Smooth muscle cell (in vitro differentiated cells): ENCODE measurements at regions not wholly inside any gene's neighbourhood (a gene's known extent, or its start where the extent isn't known, plus 50 kb on each side); places are given as distances from the start of the nearest gene placed in this dataset.

Experiments used
- DNase-seq: peaks from one replicate; lab custom pipeline; 2025; ENCODE audit not compliant: unreplicated experiment; lab: John Stamatoyannopoulos, UW
- H2AFZ ChIP-seq: fragments of 200-600 bp; sonication (generic); 2 replicates; pipeline ENCODE4 v1.6.0; 2016; ENCODE audit warnings: antibody characterized with exemption, low read depth, mild to moderate bottlenecking
- H3F3A ChIP-seq: fragments of 200-600 bp; sonication (generic); 2 replicates; pipeline ENCODE4 v1.6.0; 2017; ENCODE audit warnings: antibody characterized with exemption, low read depth
- H3K27ac ChIP-seq: fragments of 200-600 bp; sonication (generic); 2 replicates; pipeline ENCODE4 v1.5.1; 2016; ENCODE audit warnings: low read depth, mild to moderate bottlenecking
- H3K27me3 ChIP-seq: fragments of 200-600 bp; sonication (generic); 2 replicates; pipeline ENCODE4 v1.6.1; 2016; ENCODE audit warnings: low read depth, mild to moderate bottlenecking
- H3K36me3 ChIP-seq: fragments of 200-600 bp; sonication (generic); 2 replicates; pipeline ENCODE4 v1.5.1; 2016; ENCODE audit warnings: low read depth
- H3K4me1 ChIP-seq: fragments of 200-600 bp; sonication (generic); 2 replicates; pipeline ENCODE4 v1.5.1; 2016; ENCODE audit warnings: low read depth
- H3K4me2 ChIP-seq: fragments of 200-600 bp; sonication (generic); 2 replicates; pipeline ENCODE4 v1.6.0; 2016; ENCODE audit warnings: mild to moderate bottlenecking
- H3K4me3 ChIP-seq: fragments of 200-600 bp; sonication (generic); 2 replicates; pipeline ENCODE4 v1.5.1; 2016; ENCODE audit warnings: mild to moderate bottlenecking
- H3K79me2 ChIP-seq: fragments of 200-600 bp; sonication (generic); 2 replicates; pipeline ENCODE4 v1.6.0; 2016; ENCODE audit warnings: low read depth, mild to moderate bottlenecking
- H3K9ac ChIP-seq: fragments of 200-600 bp; sonication (generic); 2 replicates; pipeline ENCODE4 v1.6.0; 2016; ENCODE audit warnings: low read depth
- H3K9me3 ChIP-seq: fragments of 200-600 bp; sonication (generic); replicated peaks from 2 replicates; pipeline ENCODE4 v1.5.1; 2016; ENCODE audit warnings: low read depth
- H4K20me1 ChIP-seq: fragments of 200-600 bp; sonication (generic); 2 replicates; pipeline ENCODE4 v1.6.0; 2016; ENCODE audit warnings: low read depth
- WGBS: methylation state at CpG from one replicate; pipeline ENCODE4 v1.1.7; 2016; ENCODE audit warnings: low lambda C conversion rate; 5-methylcytosine and 5-hydroxymethylcytosine counted together
- TF ChIP-seq, protein P1 (sequence below): fragments of 200-600 bp; sonication (generic); IDR thresholded peaks from 2 replicates; pipeline ENCODE4 v1.5.1; 2017; ENCODE audit warnings: borderline replicate concordance, mild to moderate bottlenecking, antibody characterized with exemption; ENCODE audit not compliant: insufficient read depth, poor library complexity, severe bottlenecking

GRCh38 chr3:66809595-66809958, 188.5 kb upstream of the KBTBD8 start:
- no peak overlapping the region for H3K4me3 ChIP-seq
- H3K4me2 ChIP-seq: no peak overlapping the region
- TF ChIP-seq, protein P1, sequence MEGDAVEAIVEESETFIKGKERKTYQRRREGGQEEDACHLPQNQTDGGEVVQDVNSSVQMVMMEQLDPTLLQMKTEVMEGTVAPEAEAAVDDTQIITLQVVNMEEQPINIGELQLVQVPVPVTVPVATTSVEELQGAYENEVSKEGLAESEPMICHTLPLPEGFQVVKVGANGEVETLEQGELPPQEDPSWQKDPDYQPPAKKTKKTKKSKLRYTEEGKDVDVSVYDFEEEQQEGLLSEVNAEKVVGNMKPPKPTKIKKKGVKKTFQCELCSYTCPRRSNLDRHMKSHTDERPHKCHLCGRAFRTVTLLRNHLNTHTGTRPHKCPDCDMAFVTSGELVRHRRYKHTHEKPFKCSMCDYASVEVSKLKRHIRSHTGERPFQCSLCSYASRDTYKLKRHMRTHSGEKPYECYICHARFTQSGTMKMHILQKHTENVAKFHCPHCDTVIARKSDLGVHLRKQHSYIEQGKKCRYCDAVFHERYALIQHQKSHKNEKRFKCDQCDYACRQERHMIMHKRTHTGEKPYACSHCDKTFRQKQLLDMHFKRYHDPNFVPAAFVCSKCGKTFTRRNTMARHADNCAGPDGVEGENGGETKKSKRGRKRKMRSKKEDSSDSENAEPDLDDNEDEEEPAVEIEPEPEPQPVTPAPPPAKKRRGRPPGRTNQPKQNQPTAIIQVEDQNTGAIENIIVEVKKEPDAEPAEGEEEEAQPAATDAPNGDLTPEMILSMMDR: no peak
- no peak overlapping the region for H2AFZ ChIP-seq
- no peaks in the 10 kb centered on the region for H3K9me3 ChIP-seq
- H3K9ac ChIP-seq: no peak overlapping the region
- 86% methylated on average over 4 of the region's 4 CpGs for WGBS
- no peaks in the 10 kb centered on the region for H3K36me3 ChIP-seq
- no peak overlapping the region for H3K27ac ChIP-seq
- no peak for DNase-seq
- no peaks in the 10 kb centered on the region for H3K4me1 ChIP-seq
- no peaks in the 10 kb centered on the region for H3K27me3 ChIP-seq
- no peaks in the 10 kb centered on the region for H3K79me2 ChIP-seq
- no peaks in the 10 kb centered on the region for H3F3A ChIP-seq
- no peaks in the 10 kb centered on the region for H4K20me1 ChIP-seq

DNA sequence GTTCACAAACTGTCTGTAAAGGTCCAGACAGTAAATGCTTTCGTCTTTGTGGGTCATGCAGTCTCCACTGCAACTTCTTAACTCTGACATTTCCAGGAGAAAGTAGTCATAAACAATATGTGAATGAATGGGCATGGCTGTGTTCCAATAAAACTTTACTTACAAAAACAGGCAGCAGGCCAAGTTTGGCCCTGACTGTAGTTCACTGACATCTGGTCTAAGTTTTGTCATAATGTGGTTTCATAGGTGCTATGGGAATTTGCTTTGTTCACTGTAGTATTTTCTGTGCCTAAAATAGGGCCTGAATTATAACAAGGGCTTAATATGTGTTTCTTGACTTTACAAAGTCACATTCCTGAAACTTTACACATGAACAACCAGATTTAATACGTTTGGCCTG, 186.0 kb upstream of the KBTBD8 start:
- no peak overlapping the region for H3K27ac ChIP-seq
- WGBS: 11% methylated on average over 2 of the region's 2 CpGs

DNA sequence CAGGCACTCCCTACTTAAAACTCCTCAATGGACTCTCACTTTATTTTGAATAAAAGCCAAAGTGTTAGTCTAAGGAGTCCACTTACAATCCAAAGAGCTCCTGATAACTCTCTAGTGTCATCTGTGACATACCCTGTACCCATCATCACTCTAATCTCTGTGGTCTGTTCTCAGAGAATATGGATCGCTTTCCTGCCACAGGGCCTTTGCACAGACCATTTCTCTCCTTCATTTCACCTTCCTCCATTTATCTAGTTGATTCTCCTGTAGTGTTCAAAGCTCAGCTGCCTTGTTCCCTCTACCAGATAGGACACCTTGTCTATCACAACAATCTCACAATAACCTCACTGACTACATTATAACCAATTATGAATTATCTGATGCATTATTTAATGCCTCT, 185.4 kb upstream of the KBTBD8 start:
- TF ChIP-seq, protein P1: no peak
- Histone ChIP-seq H4K20me1 (no peaks in the 10 kb centered on the region), H3K27me3 (peaks cover 4% of the 10 kb centered on the region), H3K36me3 (no peaks in the 10 kb centered on the region), H2AFZ (no peak overlapping the region), H3K4me1 (no peaks in the 10 kb centered on the region), H3K79me2 (no peaks in the 10 kb centered on the region), H3K9ac (no peak overlapping the region), H3K4me2 (no peak overlapping the region), H3K9me3 (no peaks in the 10 kb centered on the region), H3K27ac (no peak overlapping the region), H3F3A (no peaks in the 10 kb centered on the region), H3K4me3 (no peak overlapping the region)
- no peak for DNase-seq
- 94% methylated on average over 1 of the region's 1 CpG for WGBS

More for the DNA sequence above, 186.0 kb upstream of the KBTBD8 start:
- Histone ChIP-seq H4K20me1 (no peaks in the 10 kb centered on the region), H3K36me3 (no peaks in the 10 kb centered on the region), H3K9me3 (no peaks in the 10 kb centered on the region), H3K79me2 (no peaks in the 10 kb centered on the region), H3K4me1 (no peaks in the 10 kb centered on the region), H3F3A (no peaks in the 10 kb centered on the region), H3K27me3 (no peaks in the 10 kb centered on the region), H2AFZ (no peak overlapping the region), H3K9ac (no peak overlapping the region), H3K4me2 (no peak overlapping the region), H3K4me3 (no peak overlapping the region)
- no peak for DNase-seq
- TF ChIP-seq, protein P1: no peak

DNA sequence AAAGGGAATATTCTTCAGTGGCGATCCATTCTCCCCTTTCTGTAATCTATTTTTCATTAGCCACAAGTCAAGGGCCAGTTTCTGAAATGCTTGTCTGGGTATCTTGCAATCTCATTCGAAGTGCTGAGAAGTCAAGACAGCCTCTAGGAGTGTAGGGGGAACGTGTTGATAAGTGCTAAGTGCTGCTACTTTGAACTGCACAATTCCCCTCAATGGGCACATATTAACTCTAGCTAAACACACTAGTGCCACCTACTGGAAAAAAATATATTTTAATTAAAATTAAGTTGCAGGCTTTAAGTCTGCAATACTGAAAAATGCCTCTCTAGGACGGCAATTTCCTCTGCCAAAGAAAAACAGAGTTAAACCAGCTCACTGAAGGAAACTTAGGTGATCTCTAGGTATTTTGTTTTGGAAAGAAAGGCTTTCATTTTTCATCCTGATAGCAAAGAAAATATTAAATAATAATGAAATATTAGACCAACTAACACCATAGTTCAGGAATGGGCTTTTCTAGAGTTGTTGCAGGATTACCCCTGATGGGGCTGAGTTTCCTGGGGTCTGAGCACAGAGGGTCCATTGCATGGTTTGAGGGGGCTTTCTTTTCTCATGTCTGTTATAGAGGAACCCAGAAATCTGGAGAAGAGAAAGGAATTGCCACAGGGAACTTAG, 181.9 kb upstream of the KBTBD8 start:
- no peaks in the 10 kb centered on the region for H3F3A ChIP-seq
- no peak overlapping the region for H3K27ac ChIP-seq
- H4K20me1 ChIP-seq: no peaks in the 10 kb centered on the region
- H3K4me1 ChIP-seq: peaks cover 9% of the 10 kb centered on the region
- no peak overlapping the region for H2AFZ ChIP-seq
- peaks cover 5% of the 10 kb centered on the region for H3K27me3 ChIP-seq
- no peak overlapping the region for H3K4me3 ChIP-seq
- no peaks in the 10 kb centered on the region for H3K9me3 ChIP-seq
- H3K79me2 ChIP-seq: no peaks in the 10 kb centered on the region
- TF ChIP-seq, protein P1: peak; percentile 67
- H3K9ac ChIP-seq: no peak overlapping the region
- WGBS: 29% methylated on average over 4 of the region's 4 CpGs
- no peaks in the 10 kb centered on the region for H3K36me3 ChIP-seq
- H3K4me2 ChIP-seq: no peak overlapping the region
- no peak for DNase-seq
